IMR-90 (cell line): ENCODE measurements at regions not wholly inside any gene's neighbourhood (a gene's known extent, or its start where the extent isn't known, plus 50 kb on each side); places are given as distances from the start of the nearest gene placed in this dataset.

ENCODE experiments used
- ATAC-seq: fragments of 200-7000 bp; cut with Tn5 transposase; 2 replicates; pipeline ENCODE4 v1.9.1; 2020; ENCODE audit warnings: low read depth, mild to moderate bottlenecking, moderate library complexity
- BruUV-seq: library from RNA; stranded (reverse); fragments of 400-500 nt; replicated peaks from 2 replicates; lab custom pipeline; 2021; lab: Mats Ljungman, UMichigan
- CTCF ChIA-PET: fragments of 300-600 bp; formaldehyde crosslinking; extraction: SDS; loops from one replicate; lab custom pipeline; 2021; ENCODE audit warnings: antibody characterized with exemption; lab: Yijun Ruan, JAX
- POLR2A ChIA-PET: fragments of 300-600 bp; sonication (Branson Sonifier 250); formaldehyde crosslinking; loops from one replicate; lab custom pipeline; 2022; ENCODE audit warnings: antibody characterized with exemption; ENCODE audit not compliant: unreplicated experiment; lab: Charles Lee
- DNase-seq: peaks from one replicate; pipeline ENCODE4 v3.0.0; 2013
- H2AFZ ChIP-seq: replicated peaks from 2 replicates; pipeline ENCODE3; 2013; ENCODE audit warnings: low read length, mild to moderate bottlenecking; ENCODE audit not compliant: poor library complexity
- H2AK5ac ChIP-seq: 2 replicates; pipeline ENCODE4 v1.6.1; 2013; ENCODE audit warnings: low read depth, low read length, inconsistent platforms
- H2AK9ac ChIP-seq: replicated peaks from 2 replicates; pipeline ENCODE3; 2013; ENCODE audit warnings: mild to moderate bottlenecking, low read depth, low read length, moderate library complexity; ENCODE audit not compliant: poor library complexity
- H2BK120ac ChIP-seq: 2 replicates; pipeline ENCODE4 v1.6.1; 2013; ENCODE audit warnings: low read depth, low read length, inconsistent platforms
- H2BK15ac ChIP-seq: 3 replicates; pipeline ENCODE4 v1.6.1; 2013; ENCODE audit warnings: low read depth, low read length, inconsistent platforms
- H2BK20ac ChIP-seq: 2 replicates; pipeline ENCODE4 v1.6.1; 2013; ENCODE audit warnings: low read depth, mild to moderate bottlenecking, inconsistent platforms, low read length, moderate library complexity
- H2BK5ac ChIP-seq: 2 replicates; pipeline ENCODE4 v1.6.1; 2013; ENCODE audit warnings: mild to moderate bottlenecking, low read depth, low read length, inconsistent platforms; ENCODE audit not compliant: poor library complexity, severe bottlenecking
- H3K14ac ChIP-seq: replicated peaks from 2 replicates; pipeline ENCODE4 v1.6.1; 2013; ENCODE audit warnings: low read depth, low read length, inconsistent platforms
- H3K18ac ChIP-seq: 2 replicates; pipeline ENCODE4 v1.6.1; 2013; ENCODE audit warnings: low read depth, low read length, control low read depth
- H3K23ac ChIP-seq: 2 replicates; pipeline ENCODE4 v1.6.1; 2013; ENCODE audit warnings: low read depth, low read length, inconsistent platforms
- H3K27ac ChIP-seq: 2 replicates; pipeline ENCODE4 v1.5.1; 2013; ENCODE audit warnings: mild to moderate bottlenecking, control low read depth, low read length; ENCODE audit not compliant: insufficient read depth
- H3K27me3 ChIP-seq: 2 replicates; pipeline ENCODE4 v1.6.1; 2013; ENCODE audit warnings: low read length; ENCODE audit not compliant: control insufficient read depth, insufficient read depth
- H3K36me3 ChIP-seq: 2 replicates; pipeline ENCODE4 v1.6.1; 2013; ENCODE audit warnings: low read length, mixed read lengths; ENCODE audit not compliant: control insufficient read depth, insufficient read depth
- H3K4ac ChIP-seq: 2 replicates; pipeline ENCODE4 v1.6.1; 2013; ENCODE audit warnings: low read depth, low read length, inconsistent platforms
- H3K4me1 ChIP-seq: 2 replicates; pipeline ENCODE4 v1.6.1; 2013; ENCODE audit warnings: low read length, mixed read lengths; ENCODE audit not compliant: control insufficient read depth, insufficient read depth
- H3K4me2 ChIP-seq: 2 replicates; pipeline ENCODE4 v1.6.1; 2013; ENCODE audit warnings: low read depth, mild to moderate bottlenecking, control low read depth, low read length, moderate library complexity
- H3K4me3 ChIP-seq: 2 replicates; pipeline ENCODE4 v1.5.1; 2013; ENCODE audit warnings: low read depth, mild to moderate bottlenecking, control low read depth, low read length, moderate library complexity; ENCODE audit not compliant: insufficient read depth
- H3K56ac ChIP-seq: 2 replicates; pipeline ENCODE4 v1.6.1; 2013; ENCODE audit warnings: low read length, inconsistent platforms; ENCODE audit not compliant: insufficient read depth; ENCODE audit errors: extremely low read depth
- H3K79me1 ChIP-seq, 2 experiments: 2 replicates each; pipeline ENCODE4 v1.6.1; 2013; ENCODE audit warnings: low read length in 2 of 2, inconsistent platforms in 1 of 2, low read depth in 1 of 2
- H3K9ac ChIP-seq: 2 replicates; pipeline ENCODE4 v1.6.1; 2013; ENCODE audit warnings: low read depth, low read length, control low read depth
- H3K9me1 ChIP-seq: 2 replicates; pipeline ENCODE4 v1.6.1; 2013; ENCODE audit warnings: low read length, inconsistent platforms; ENCODE audit not compliant: insufficient read depth
- H3K9me3 ChIP-seq: 2 replicates; pipeline ENCODE4 v1.6.1; 2013; ENCODE audit warnings: low read length; ENCODE audit not compliant: control insufficient read depth, insufficient read depth
- H4K20me1 ChIP-seq: 2 replicates; pipeline ENCODE4 v1.6.1; 2013; ENCODE audit warnings: low read length, inconsistent platforms; ENCODE audit not compliant: insufficient read depth
- H4K5ac ChIP-seq: 2 replicates; pipeline ENCODE4 v1.6.1; 2013; ENCODE audit warnings: mild to moderate bottlenecking, low read depth, low read length, control low read depth
- H4K8ac ChIP-seq, 2 experiments: 2 replicates each; pipeline ENCODE4 v1.6.1; 2013; ENCODE audit warnings: low read depth in 2 of 2, low read length in 2 of 2, control low read depth in 1 of 2, inconsistent platforms in 1 of 2
- H4K91ac ChIP-seq: 2 replicates; pipeline ENCODE4 v1.6.1; 2013; ENCODE audit warnings: low read depth, low read length, inconsistent platforms; ENCODE audit not compliant: insufficient read depth
- BHLHE40 ChIP-seq: fragments of 150-350 bp; IDR thresholded peaks from 2 replicates; pipeline ENCODE4 v1.6.1; 2016; ENCODE audit warnings: mild to moderate bottlenecking, low read depth, low read length
- CEBPB ChIP-seq: IDR thresholded peaks from 2 replicates; pipeline ENCODE4 v1.6.1; 2012; ENCODE audit warnings: low read depth, low read length, improper control_type of control experiment
- CHD1 ChIP-seq: IDR thresholded peaks from 2 replicates; pipeline ENCODE4 v1.6.1; 2012; ENCODE audit warnings: low read depth, low read length, improper control_type of control experiment
- FOS ChIP-seq: fragments of 150-350 bp; IDR thresholded peaks from 2 replicates; pipeline ENCODE4 v1.6.1; 2016; ENCODE audit warnings: low read depth, low read length
- MAFK ChIP-seq: IDR thresholded peaks from 2 replicates; pipeline ENCODE4 v1.6.1; 2012; ENCODE audit warnings: low read depth, low read length, improper control_type of control experiment
- MAZ ChIP-seq: IDR thresholded peaks from 2 replicates; pipeline ENCODE4 v1.6.1; 2012; ENCODE audit warnings: low read depth, mild to moderate bottlenecking, low read length, improper control_type of control experiment, moderate library complexity, borderline replicate concordance
- POLR2A ChIP-seq: IDR thresholded peaks from 2 replicates; pipeline ENCODE4 v1.6.1; 2012; ENCODE audit warnings: mild to moderate bottlenecking, low read depth, low read length
- RAD21 ChIP-seq: IDR thresholded peaks from 2 replicates; pipeline ENCODE4 v1.6.1; 2012; ENCODE audit warnings: low read length, improper control_type of control experiment
- RCOR1 ChIP-seq: IDR thresholded peaks from 2 replicates; pipeline ENCODE4 v1.6.1; 2012; ENCODE audit warnings: mild to moderate bottlenecking, low read length, improper control_type of control experiment; ENCODE audit not compliant: insufficient replicate concordance
- RFX5 ChIP-seq: IDR thresholded peaks from 2 replicates; pipeline ENCODE4 v1.8.0; 2012; ENCODE audit warnings: low read depth, mild to moderate bottlenecking, low read length, moderate library complexity
- SMC3 ChIP-seq: fragments of 150-350 bp; IDR thresholded peaks from 2 replicates; pipeline ENCODE4 v1.6.1; 2016; ENCODE audit warnings: low read depth, mild to moderate bottlenecking, antibody characterized with exemption, low read length, moderate library complexity
- WGBS, 2 experiments: methylation state at CpG; one replicate each; pipeline versions ENCODE4 v1.1.5 to v1.1.7; 2013; ENCODE audit warnings: missing lambda C conversion rate in 2 of 2; ENCODE audit not compliant: insufficient read length in 1 of 2; ENCODE audit errors: extremely low coverage in 2 of 2; 5-methylcytosine and 5-hydroxymethylcytosine counted together
- dilution Hi-C: fragments of 300-500 bp; cut with HindIII; formaldehyde crosslinking; loops from one replicate; pipeline ENCODE4 v1.14.3; 2018; ENCODE audit warnings: low sequenced_read_pairs; ENCODE audit not compliant: unreplicated experiment
- in situ Hi-C: fragments of 300-500 bp; cut with MboI; formaldehyde crosslinking; loops from 3 replicates; pipeline ENCODE4 v1.14.3; 2019; ENCODE audit warnings: low sequenced_read_pairs, inconsistent platforms, mixed read lengths
- intact Hi-C: fragments of 100-400 bp; cut with micrococcal nuclease; formaldehyde crosslinking; loops from 2 replicates; pipeline ENCODE4 v1.10.0; 2022
- TF ChIP-seq, protein P1 (sequence below): fragments of 150-350 bp; IDR thresholded peaks from 2 replicates; pipeline ENCODE4 v1.6.1; 2017; ENCODE audit warnings: mild to moderate bottlenecking, antibody characterized with exemption, low read length, low read depth
- TF ChIP-seq, protein P2 (sequence below): conservative IDR thresholded peaks from 2 replicates; pipeline ENCODE4 v1.5.1; 2012; ENCODE audit warnings: mild to moderate bottlenecking, low read depth, low read length, improper control_type of control experiment

DNA sequence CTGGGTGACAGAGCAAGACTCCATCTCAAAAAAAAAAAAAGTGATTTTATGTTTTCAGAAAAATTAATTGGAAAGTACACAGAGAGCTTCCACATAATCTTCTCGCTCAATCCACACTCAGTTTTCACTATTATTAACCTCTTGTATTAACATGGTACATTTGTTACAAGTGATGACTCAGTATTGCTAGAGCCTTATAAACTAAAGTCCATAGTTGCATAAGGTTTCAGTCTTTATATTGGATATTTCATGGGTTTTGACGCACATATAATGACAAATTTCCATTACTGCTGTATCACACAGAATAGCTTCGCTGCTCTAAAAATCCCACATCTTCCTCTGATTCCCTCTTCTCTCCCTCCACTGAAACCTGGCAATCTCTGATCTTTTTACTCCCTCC lies 603.5 kb downstream of the XIRP2 start:
- ATAC-seq (no peak), DNase-seq (no peak)
- TF ChIP-seq MAZ (no peak), CEBPB (no peak), MAFK (no peak), RCOR1 (no peak), FOS (no peak), RAD21 (no peak), SMC3 (no peak), POLR2A (no peak), RFX5 (no peak), CHD1 (no peak), BHLHE40 (no peak)
- TF ChIP-seq, protein P1, sequence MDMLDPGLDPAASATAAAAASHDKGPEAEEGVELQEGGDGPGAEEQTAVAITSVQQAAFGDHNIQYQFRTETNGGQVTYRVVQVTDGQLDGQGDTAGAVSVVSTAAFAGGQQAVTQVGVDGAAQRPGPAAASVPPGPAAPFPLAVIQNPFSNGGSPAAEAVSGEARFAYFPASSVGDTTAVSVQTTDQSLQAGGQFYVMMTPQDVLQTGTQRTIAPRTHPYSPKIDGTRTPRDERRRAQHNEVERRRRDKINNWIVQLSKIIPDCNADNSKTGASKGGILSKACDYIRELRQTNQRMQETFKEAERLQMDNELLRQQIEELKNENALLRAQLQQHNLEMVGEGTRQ, result no peak
- TF ChIP-seq, protein P2, sequence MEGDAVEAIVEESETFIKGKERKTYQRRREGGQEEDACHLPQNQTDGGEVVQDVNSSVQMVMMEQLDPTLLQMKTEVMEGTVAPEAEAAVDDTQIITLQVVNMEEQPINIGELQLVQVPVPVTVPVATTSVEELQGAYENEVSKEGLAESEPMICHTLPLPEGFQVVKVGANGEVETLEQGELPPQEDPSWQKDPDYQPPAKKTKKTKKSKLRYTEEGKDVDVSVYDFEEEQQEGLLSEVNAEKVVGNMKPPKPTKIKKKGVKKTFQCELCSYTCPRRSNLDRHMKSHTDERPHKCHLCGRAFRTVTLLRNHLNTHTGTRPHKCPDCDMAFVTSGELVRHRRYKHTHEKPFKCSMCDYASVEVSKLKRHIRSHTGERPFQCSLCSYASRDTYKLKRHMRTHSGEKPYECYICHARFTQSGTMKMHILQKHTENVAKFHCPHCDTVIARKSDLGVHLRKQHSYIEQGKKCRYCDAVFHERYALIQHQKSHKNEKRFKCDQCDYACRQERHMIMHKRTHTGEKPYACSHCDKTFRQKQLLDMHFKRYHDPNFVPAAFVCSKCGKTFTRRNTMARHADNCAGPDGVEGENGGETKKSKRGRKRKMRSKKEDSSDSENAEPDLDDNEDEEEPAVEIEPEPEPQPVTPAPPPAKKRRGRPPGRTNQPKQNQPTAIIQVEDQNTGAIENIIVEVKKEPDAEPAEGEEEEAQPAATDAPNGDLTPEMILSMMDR, result no peak
- WGBS, 2 experiments, result no CpG with 5 or more reads among the region's 3 CpGs
- Histone ChIP-seq H4K91ac (no peak overlapping the region), H2BK120ac (no peak overlapping the region), H3K18ac (no peak overlapping the region), H3K27ac (no peak overlapping the region), H2BK15ac (no peak overlapping the region), H3K4me2 (no peak overlapping the region), H4K20me1 (no peaks in the 10 kb centered on the region), H3K27me3 (no peaks in the 10 kb centered on the region), H3K4me1 (no peaks in the 10 kb centered on the region), H3K4ac (no peak overlapping the region), H2AK9ac (no peak overlapping the region), H3K79me1 (no peaks in the 10 kb centered on the region), H3K56ac (no peak overlapping the region), H2AFZ (no peak overlapping the region), H3K14ac (no peak overlapping the region), H3K9me1 (no peaks in the 10 kb centered on the region), H3K9ac (no peak overlapping the region), H3K23ac (no peak overlapping the region), H4K5ac (no peak overlapping the region), H3K36me3 (no peaks in the 10 kb centered on the region), H3K4me3 (no peak overlapping the region), H2BK20ac (no peak overlapping the region), H2AK5ac (no peak overlapping the region), H2BK5ac (no peak overlapping the region), H3K9me3 (no peaks in the 10 kb centered on the region), H4K8ac (no peak overlapping the region)
- ChIA-PET POLR2A (no interaction called here), CTCF (no interaction called here)
- in situ Hi-C loops, result no loop called here
- dilution Hi-C loops, result no loop called here
- intact Hi-C loops, result no loop called here
- BruUV-seq, result no TSS peak
